OCI-LY1 (cell line): ENCODE measurements at regions not wholly inside any gene's neighbourhood (a gene's known extent, or its start where the extent isn't known, plus 50 kb on each side); places are given as distances from the start of the nearest gene placed in this dataset.

Experiments used
- H2AFZ ChIP-seq: fragments of 200-600 bp; sonication (generic), shearing (Covaris generic); 2 replicates; pipeline ENCODE4 v1.6.0; 2014; ENCODE audit warnings: antibody characterized with exemption, mild to moderate bottlenecking, low read length
- H3F3A ChIP-seq: fragments of 200-600 bp; sonication (generic), shearing (Covaris generic); 2 replicates; pipeline ENCODE4 v1.6.0; 2014; ENCODE audit warnings: mild to moderate bottlenecking, antibody characterized with exemption, low read length, moderate library complexity; ENCODE audit not compliant: insufficient read depth
- H3K27ac ChIP-seq: fragments of 200-600 bp; sonication (generic); 2 replicates; pipeline ENCODE4 v1.5.1; 2014; ENCODE audit warnings: low read length, mixed run types, mild to moderate bottlenecking, low read depth; ENCODE audit not compliant: poor library complexity, severe bottlenecking
- H3K27me3 ChIP-seq: fragments of 200-600 bp; sonication (generic); 2 replicates; pipeline ENCODE4 v1.6.0; 2014; ENCODE audit warnings: antibody characterized with exemption, mild to moderate bottlenecking, low read length, moderate library complexity; ENCODE audit not compliant: insufficient read depth
- H3K36me3 ChIP-seq: fragments of 200-600 bp; sonication (generic); 2 replicates; pipeline ENCODE4 v1.6.1; 2014; ENCODE audit warnings: mild to moderate bottlenecking, antibody characterized with exemption, low read length, moderate library complexity, mixed read lengths; ENCODE audit not compliant: insufficient read depth
- H3K4me1 ChIP-seq: fragments of 200-600 bp; sonication (generic); 2 replicates; pipeline ENCODE4 v1.5.1; 2014; ENCODE audit warnings: mild to moderate bottlenecking, low read length, moderate library complexity; ENCODE audit not compliant: insufficient read depth, severe bottlenecking
- H3K4me2 ChIP-seq: fragments of 200-600 bp; sonication (generic), shearing (Covaris generic); 2 replicates; pipeline ENCODE4 v1.6.1; 2014; ENCODE audit warnings: low read length
- H3K4me3 ChIP-seq: fragments of 200-600 bp; sonication (generic); 2 replicates; pipeline ENCODE4 v1.5.1; 2014; ENCODE audit warnings: low read length, low read depth, mild to moderate bottlenecking, mixed read lengths; ENCODE audit not compliant: poor library complexity, severe bottlenecking
- H3K79me2 ChIP-seq: fragments of 200-600 bp; shearing (Covaris generic); 2 replicates; pipeline ENCODE4 v1.6.1; 2016; ENCODE audit warnings: mixed run types, low read length, mixed read lengths; ENCODE audit not compliant: insufficient read depth
- H3K9ac ChIP-seq: fragments of 200-600 bp; sonication (generic), shearing (Covaris generic); 2 replicates; pipeline ENCODE4 v1.6.1; 2014; ENCODE audit warnings: mild to moderate bottlenecking, low read length, mixed read lengths
- H3K9me2 ChIP-seq: fragments of 200-600 bp; sonication (generic), shearing (Covaris generic); 2 replicates; pipeline ENCODE4 v1.6.1; 2014; ENCODE audit warnings: low read depth, mild to moderate bottlenecking, low read length, mixed read lengths
- H3K9me3 ChIP-seq: fragments of 200-600 bp; shearing (Covaris generic); 2 replicates; pipeline ENCODE4 v1.6.1; 2014; ENCODE audit warnings: low read length, mixed read lengths
- H4K20me1 ChIP-seq: fragments of 200-600 bp; sonication (generic), shearing (Covaris generic); 2 replicates; pipeline ENCODE4 v1.6.0; 2016; ENCODE audit warnings: mild to moderate bottlenecking, low read length; ENCODE audit not compliant: insufficient read depth
- CTCF ChIP-seq: fragments of 200-600 bp; sonication (generic), shearing (Covaris generic); IDR thresholded peaks from 2 replicates; pipeline ENCODE4 v1.5.1; 2017; ENCODE audit warnings: mild to moderate bottlenecking, antibody characterized with exemption, low read length, moderate library complexity, mixed read lengths
- EZH2 ChIP-seq: fragments of 200-600 bp; sonication (generic), shearing (Covaris generic); IDR thresholded peaks from 2 replicates; pipeline ENCODE4 v1.8.0; 2017; ENCODE audit warnings: borderline replicate concordance, mixed run types, mild to moderate bottlenecking, antibody characterized with exemption, low read length, moderate library complexity, mixed read lengths

GRCh38 chr18:28824183-28824574 is 647.2 kb upstream of the CDH2 start:
- Histone ChIP-seq H3K36me3 (no peaks in the 10 kb centered on the region), H4K20me1 (no peaks in the 10 kb centered on the region), H3K9me2 (no peaks in the 10 kb centered on the region), H3K4me3 (no peak overlapping the region), H3F3A (no peaks in the 10 kb centered on the region), H3K9ac (no peak overlapping the region), H3K4me2 (no peak overlapping the region), H3K27me3 (no peaks in the 10 kb centered on the region), H3K9me3 (no peaks in the 10 kb centered on the region), H2AFZ (no peak overlapping the region), H3K27ac (no peak overlapping the region), H3K4me1 (no peaks in the 10 kb centered on the region), H3K79me2 (no peaks in the 10 kb centered on the region)
- TF ChIP-seq CTCF (no peak), EZH2 (no peak)

GRCh38 chr18:28823506-28824182 is 646.7 kb upstream of the CDH2 start:
- Histone ChIP-seq H3K4me3 (no peak overlapping the region), H3K4me1 (no peaks in the 10 kb centered on the region), H3F3A (no peaks in the 10 kb centered on the region), H3K9me2 (no peaks in the 10 kb centered on the region), H3K36me3 (no peaks in the 10 kb centered on the region), H3K9me3 (no peaks in the 10 kb centered on the region), H4K20me1 (no peaks in the 10 kb centered on the region), H3K79me2 (no peaks in the 10 kb centered on the region), H3K27me3 (no peaks in the 10 kb centered on the region), H3K4me2 (no peak overlapping the region), H3K9ac (no peak overlapping the region), H2AFZ (no peak overlapping the region), H3K27ac (no peak overlapping the region)
- TF ChIP-seq EZH2 (no peak), CTCF (no peak)

GRCh38 chr18:28820353-28820752 is 643.4 kb upstream of the CDH2 start:
- Histone ChIP-seq H3K9me3 (no peaks in the 10 kb centered on the region), H2AFZ (no peak overlapping the region), H3K9ac (no peak overlapping the region), H3K4me1 (no peaks in the 10 kb centered on the region), H3K4me3 (no peak overlapping the region), H3K27ac (no peak overlapping the region), H3K9me2 (no peaks in the 10 kb centered on the region), H3K4me2 (no peak overlapping the region), H3K36me3 (no peaks in the 10 kb centered on the region), H3K79me2 (no peaks in the 10 kb centered on the region), H4K20me1 (no peaks in the 10 kb centered on the region), H3K27me3 (no peaks in the 10 kb centered on the region), H3F3A (no peaks in the 10 kb centered on the region)
- TF ChIP-seq EZH2 (no peak), CTCF (no peak)
